ENCODE measurements at regions not wholly inside any gene's neighbourhood (a gene's known extent, or its start where the extent isn't known, plus 50 kb on each side); places are given as distances from the start of the nearest gene placed in this dataset.

- H3K4me1 Mint-ChIP-seq (ENCODE audit: insufficient read depth, unreplicated experiment) = peaks cover 17% of the 10 kb centered on the region
- CTCF ChIA-PET = no interaction called here
- H3K27ac Mint-ChIP-seq (ENCODE audit: low read depth, unreplicated experiment) = no peak overlapping the region
- BruUV-seq (replicated peaks) = no TSS peak
- no peak for DNase-seq (ENCODE audit: unreplicated experiment)
- H3K27me3 Mint-ChIP-seq (ENCODE audit: insufficient read depth, unreplicated experiment) = no peaks in the 10 kb centered on the region
- no peaks in the 10 kb centered on the region for H3K36me3 Mint-ChIP-seq (ENCODE audit: insufficient read depth, unreplicated experiment)
- no peak overlapping the region for H3K4me3 Mint-ChIP-seq (ENCODE audit: unreplicated experiment)
- peaks cover 9% of the 10 kb centered on the region for H3K9me3 Mint-ChIP-seq (ENCODE audit: unreplicated experiment)
- no peak for TF ChIP-seq CTCF (IDR thresholded peaks at IDR 0.05; ENCODE audit: unreplicated experiment)
- POLR2A ChIA-PET = interaction anchor here (0.6 kb wide), 1 partner anchor 22 kb away, joined by 4 read pairs; no protein-coding TSS in a partner anchor
- intact Hi-C loops (cut with micrococcal nuclease) = no loop called here
Measured at GRCh38 chr10:61166489-61166888, 222.5 kb upstream of the RHOBTB1 start.

- POLR2A ChIA-PET = interaction anchor here (1.1 kb wide), 1 partner anchor 18 kb away, joined by 3 read pairs; no protein-coding TSS in a partner anchor
- no TSS peak for BruUV-seq (replicated peaks)
Measured at GRCh38 chr10:61166065-61166464, 222.1 kb upstream of the RHOBTB1 start.

GRCh38 chr10:61164458-61165160 is 220.6 kb upstream of the RHOBTB1 start:
- POLR2A ChIA-PET = interaction anchor here (0.7 to 1.5 kb wide), 5 partner anchors 14 to 872 kb away, joined by 3 to 6 read pairs (median 3); no protein-coding TSS in a partner anchor

More at GRCh38 chr10:61166065-61166464, 222.1 kb upstream of the RHOBTB1 start:
- intact Hi-C loops (cut with micrococcal nuclease) = no loop called here
- no peak overlapping the region for H3K27ac Mint-ChIP-seq (ENCODE audit: low read depth, unreplicated experiment)
- peaks cover 17% of the 10 kb centered on the region for H3K4me1 Mint-ChIP-seq (ENCODE audit: insufficient read depth, unreplicated experiment)
- H3K27me3 Mint-ChIP-seq (ENCODE audit: insufficient read depth, unreplicated experiment) = no peaks in the 10 kb centered on the region
- no peak for DNase-seq (ENCODE audit: unreplicated experiment)
- TF ChIP-seq CTCF (IDR thresholded peaks at IDR 0.05; ENCODE audit: unreplicated experiment) = no peak
- CTCF ChIA-PET = interaction anchor here (1.3 kb wide), 1 partner anchor 24 kb away, joined by 3 read pairs; no protein-coding TSS in a partner anchor
- H3K36me3 Mint-ChIP-seq (ENCODE audit: insufficient read depth, unreplicated experiment) = no peaks in the 10 kb centered on the region
- H3K4me3 Mint-ChIP-seq (ENCODE audit: unreplicated experiment) = no peak overlapping the region
- H3K9me3 Mint-ChIP-seq (ENCODE audit: unreplicated experiment) = peaks cover 9% of the 10 kb centered on the region

More at GRCh38 chr10:61164458-61165160, 220.6 kb upstream of the RHOBTB1 start:
- Mint-ChIP-seq H3K27ac (ENCODE audit: low read depth, unreplicated experiment) (peak overlapping the region; percentile 47), H3K36me3 (ENCODE audit: insufficient read depth, unreplicated experiment) (no peaks in the 10 kb centered on the region), H3K9me3 (ENCODE audit: unreplicated experiment) (peaks cover 9% of the 10 kb centered on the region), H3K4me3 (ENCODE audit: unreplicated experiment) (peak overlapping the region; percentile 38), H3K4me1 (ENCODE audit: insufficient read depth, unreplicated experiment) (peaks cover 17% of the 10 kb centered on the region), H3K27me3 (ENCODE audit: insufficient read depth, unreplicated experiment) (no peaks in the 10 kb centered on the region)
- intact Hi-C loops (cut with micrococcal nuclease) = no loop called here
- TF ChIP-seq CTCF (IDR thresholded peaks at IDR 0.05; ENCODE audit: unreplicated experiment) = no peak
- peak; percentile 78 for DNase-seq (ENCODE audit: unreplicated experiment)
- CTCF ChIA-PET = interaction anchor here (0.5 to 1.5 kb wide), 8 partner anchors 13 to 677 kb away, joined by 3 to 9 read pairs (median 4); no protein-coding TSS in a partner anchor
- no TSS peak for BruUV-seq (replicated peaks)
